Tibial artery (tissue), 4 donors: ENCODE measurements at regions not wholly inside any gene's neighbourhood (a gene's known extent, or its start where the extent isn't known, plus 50 kb on each side); places are given as distances from the start of the nearest gene placed in this dataset.

ENCODE experiments used
- DNase-seq, 2 donors: peaks; one replicate each; pipeline ENCODE4 v3.0.0-alpha.2; 2019
- H3K27ac ChIP-seq, 2 donors: fragments of 200-600 bp; sonication (generic) in 1 of 2; 1 replicate in 1 of 2; 2 replicates in 1 of 2; pipeline ENCODE4 v1.5.1; 2018 to 2019; ENCODE audit warnings: mild to moderate bottlenecking in 1 of 2
- H3K27me3 ChIP-seq, 2 donors: fragments of 200-600 bp; sonication (generic) in 1 of 2; one replicate each; pipeline versions ENCODE4 v1.5.1 to v1.6.0; 2016 to 2019
- H3K36me3 ChIP-seq, 3 donors: fragments of 200-600 bp; sonication (generic) in 2 of 3; one replicate each; pipeline ENCODE4 v1.5.1; 2016 to 2019; ENCODE audit warnings: mild to moderate bottlenecking in 2 of 3
- H3K4me1 ChIP-seq, 4 donors: fragments of 200-600 bp; sonication (generic) in 2 of 4; 1 replicate in 3 of 4; 2 replicates in 1 of 4; pipeline ENCODE4 v1.5.1; 2016 to 2019
- H3K4me3 ChIP-seq, 2 donors: fragments of 200-600 bp; sonication (generic) in 1 of 2; 1 replicate in 1 of 2; 2 replicates in 1 of 2; pipeline ENCODE4 v1.5.1; 2018 to 2019; ENCODE audit warnings: mild to moderate bottlenecking in 2 of 2
- H3K9me3 ChIP-seq, 3 donors: fragments of 200-600 bp; sonication (generic) in 1 of 3; one replicate each; pipeline ENCODE4 v1.5.1; 2016 to 2019
- CTCF ChIP-seq, 2 experiments: fragments of 200-600 bp in 1 of 2; fragments of 450-650 bp in 1 of 2; IDR thresholded peaks; one replicate each; pipeline ENCODE4 v1.5.1; 2017 to 2019; ENCODE audit warnings: antibody characterized with exemption in 2 of 2, mild to moderate bottlenecking in 1 of 2, moderate library complexity in 1 of 2
- intact Hi-C: fragments of 100-400 bp; cut with DNase I; formaldehyde crosslinking; loops from one replicate; pipeline ENCODE4 v1.15.0; 2023; ENCODE audit warnings: low total_unique reads

- H3K4me3 ChIP-seq: no peak overlapping the region
- H3K9me3 ChIP-seq: no peaks in the 10 kb centered on the region
- no peaks in the 10 kb centered on the region for H3K4me1 ChIP-seq
- no peak overlapping the region for H3K27ac ChIP-seq
- intact Hi-C loops: no loop called here
- no peak for DNase-seq
- no peaks in the 10 kb centered on the region for H3K36me3 ChIP-seq
- TF ChIP-seq CTCF (IDR thresholded peaks at IDR 0.05): no peak
- H3K27me3 ChIP-seq: no peaks in the 10 kb centered on the region
Measured at GRCh38 chr15:46703020-46703861, 1014.1 kb upstream of the SEMA6D start.

GRCh38 chr15:46703871-46704637, 1013.3 kb upstream of the SEMA6D start:
- no peak overlapping the region for H3K4me3 ChIP-seq
- H3K27ac ChIP-seq: no peak overlapping the region
- no peaks in the 10 kb centered on the region for H3K27me3 ChIP-seq
- intact Hi-C loops: no loop called here
- H3K9me3 ChIP-seq: no peaks in the 10 kb centered on the region
- H3K36me3 ChIP-seq: no peaks in the 10 kb centered on the region
- H3K4me1 ChIP-seq: no peaks in the 10 kb centered on the region
- no peak for TF ChIP-seq CTCF (IDR thresholded peaks at IDR 0.05)
- no peak for DNase-seq

GRCh38 chr15:46707452-46707851, 1009.9 kb upstream of the SEMA6D start:
- Histone ChIP-seq H3K4me1 (no peaks in the 10 kb centered on the region), H3K4me3 (no peak overlapping the region), H3K9me3 (no peaks in the 10 kb centered on the region), H3K36me3 (no peaks in the 10 kb centered on the region), H3K27ac (no peak overlapping the region), H3K27me3 (no peaks in the 10 kb centered on the region)
- no peak for TF ChIP-seq CTCF (IDR thresholded peaks at IDR 0.05)
- DNase-seq: no peak
- intact Hi-C loops: no loop called here

GRCh38 chr15:46708226-46708625, 1009.1 kb upstream of the SEMA6D start:
- H3K27me3 ChIP-seq: no peaks in the 10 kb centered on the region
- H3K4me1 ChIP-seq: no peaks in the 10 kb centered on the region
- H3K36me3 ChIP-seq: no peaks in the 10 kb centered on the region
- H3K27ac ChIP-seq: no peak overlapping the region
- no peak overlapping the region for H3K4me3 ChIP-seq
- TF ChIP-seq CTCF (IDR thresholded peaks at IDR 0.05): no peak
- intact Hi-C loops: no loop called here
- no peak for DNase-seq
- no peaks in the 10 kb centered on the region for H3K9me3 ChIP-seq

GRCh38 chr15:46709460-46710083, 1007.7 kb upstream of the SEMA6D start:
- no peaks in the 10 kb centered on the region for H3K9me3 ChIP-seq
- intact Hi-C loops: no loop called here
- no peak for DNase-seq
- H3K4me3 ChIP-seq: no peak overlapping the region
- no peaks in the 10 kb centered on the region for H3K4me1 ChIP-seq
- H3K27me3 ChIP-seq: no peaks in the 10 kb centered on the region
- H3K36me3 ChIP-seq: no peaks in the 10 kb centered on the region
- H3K27ac ChIP-seq: no peak overlapping the region
- no peak for TF ChIP-seq CTCF (IDR thresholded peaks at IDR 0.05)
